ENCODE measurements at regions not wholly inside any gene's neighbourhood (a gene's known extent, or its start where the extent isn't known, plus 50 kb on each side); places are given as distances from the start of the nearest gene placed in this dataset.

DNA sequence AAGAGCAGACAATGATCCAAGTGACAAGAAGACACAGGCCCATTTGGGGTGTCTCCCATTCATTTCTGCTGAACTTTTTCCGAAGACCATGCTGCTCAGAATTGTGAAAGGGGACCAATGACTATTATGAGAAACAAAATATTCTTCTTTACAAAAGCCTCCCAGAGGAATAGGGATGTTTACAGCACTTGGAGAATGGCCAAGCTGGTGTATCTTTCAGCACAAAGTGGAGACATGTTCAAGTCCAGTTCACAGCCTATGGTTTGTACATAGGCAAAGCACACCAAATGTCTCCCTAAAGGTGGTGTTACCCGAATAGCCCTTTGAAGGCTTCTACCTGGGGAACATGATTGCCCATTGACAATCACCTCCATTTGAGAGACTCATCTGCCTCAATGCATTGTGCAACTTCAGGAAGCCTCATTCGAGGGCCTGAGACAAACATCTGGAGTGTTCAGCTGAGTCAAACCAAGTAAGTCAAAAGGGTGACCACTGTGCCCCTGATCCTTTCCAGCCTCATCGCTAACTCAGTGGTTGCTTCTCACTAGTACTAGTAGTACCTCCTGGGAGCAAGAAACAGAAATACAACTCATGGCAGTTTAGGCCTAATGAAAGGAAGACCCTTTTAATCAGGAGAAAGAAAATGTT lies 451.0 kb upstream of the MARCKS start:
- POLR2A ChIA-PET = no interaction called here
- H3K4me3 Mint-ChIP-seq = no peak overlapping the region
- CTCF ChIA-PET = no interaction called here
- ATAC-seq (ENCODE audit: low read depth) = no peak
- intact Hi-C loops (cut with micrococcal nuclease) = no loop called here
- H3K4me1 Mint-ChIP-seq = peaks cover 6% of the 10 kb centered on the region
- DNase-seq = no peak
- no peaks in the 10 kb centered on the region for H3K36me3 Mint-ChIP-seq (ENCODE audit: low read depth)
- TF ChIP-seq, protein P1, sequence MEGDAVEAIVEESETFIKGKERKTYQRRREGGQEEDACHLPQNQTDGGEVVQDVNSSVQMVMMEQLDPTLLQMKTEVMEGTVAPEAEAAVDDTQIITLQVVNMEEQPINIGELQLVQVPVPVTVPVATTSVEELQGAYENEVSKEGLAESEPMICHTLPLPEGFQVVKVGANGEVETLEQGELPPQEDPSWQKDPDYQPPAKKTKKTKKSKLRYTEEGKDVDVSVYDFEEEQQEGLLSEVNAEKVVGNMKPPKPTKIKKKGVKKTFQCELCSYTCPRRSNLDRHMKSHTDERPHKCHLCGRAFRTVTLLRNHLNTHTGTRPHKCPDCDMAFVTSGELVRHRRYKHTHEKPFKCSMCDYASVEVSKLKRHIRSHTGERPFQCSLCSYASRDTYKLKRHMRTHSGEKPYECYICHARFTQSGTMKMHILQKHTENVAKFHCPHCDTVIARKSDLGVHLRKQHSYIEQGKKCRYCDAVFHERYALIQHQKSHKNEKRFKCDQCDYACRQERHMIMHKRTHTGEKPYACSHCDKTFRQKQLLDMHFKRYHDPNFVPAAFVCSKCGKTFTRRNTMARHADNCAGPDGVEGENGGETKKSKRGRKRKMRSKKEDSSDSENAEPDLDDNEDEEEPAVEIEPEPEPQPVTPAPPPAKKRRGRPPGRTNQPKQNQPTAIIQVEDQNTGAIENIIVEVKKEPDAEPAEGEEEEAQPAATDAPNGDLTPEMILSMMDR (IDR thresholded peaks at IDR 0.05) = no peak
- H3K9me3 Mint-ChIP-seq = no peaks in the 10 kb centered on the region
- H3K27me3 Mint-ChIP-seq = no peaks in the 10 kb centered on the region
- H3K27ac Mint-ChIP-seq = no peak overlapping the region

DNA sequence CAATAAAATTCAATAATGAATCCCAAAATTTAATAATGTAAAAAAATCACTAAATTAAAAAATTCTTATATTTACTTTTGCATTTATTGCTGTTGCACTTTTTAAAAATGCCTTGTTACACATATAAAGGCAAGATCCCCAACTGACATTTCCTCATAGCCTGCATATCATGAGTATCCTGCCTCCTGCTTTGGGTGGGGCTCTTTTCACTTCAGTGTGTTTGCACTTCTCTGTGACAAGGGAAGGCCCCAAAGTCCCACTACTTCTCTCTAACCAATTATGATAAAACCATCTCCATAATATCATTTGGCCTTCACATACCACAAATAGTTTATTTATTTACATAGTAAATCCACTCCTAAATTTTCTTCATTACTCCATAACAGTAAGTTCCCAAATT lies 446.1 kb upstream of the MARCKS start:
- intact Hi-C loops (cut with micrococcal nuclease) = loop anchor here (5.0 kb wide), 1 partner anchor 446 kb away; the partner anchor contains the start of gene MARCKS
- no peaks in the 10 kb centered on the region for H3K9me3 Mint-ChIP-seq
- ATAC-seq (ENCODE audit: low read depth) (no peak), DNase-seq (no peak)
- H3K27ac Mint-ChIP-seq = no peak overlapping the region
- no peaks in the 10 kb centered on the region for H3K36me3 Mint-ChIP-seq (ENCODE audit: low read depth)
- H3K4me1 Mint-ChIP-seq = peaks cover 9% of the 10 kb centered on the region
- POLR2A ChIA-PET = no interaction called here
- TF ChIP-seq, protein P1 (IDR thresholded peaks at IDR 0.05) = no peak
- CTCF ChIA-PET = no interaction called here
- no peaks in the 10 kb centered on the region for H3K27me3 Mint-ChIP-seq
- no peak overlapping the region for H3K4me3 Mint-ChIP-seq

DNA sequence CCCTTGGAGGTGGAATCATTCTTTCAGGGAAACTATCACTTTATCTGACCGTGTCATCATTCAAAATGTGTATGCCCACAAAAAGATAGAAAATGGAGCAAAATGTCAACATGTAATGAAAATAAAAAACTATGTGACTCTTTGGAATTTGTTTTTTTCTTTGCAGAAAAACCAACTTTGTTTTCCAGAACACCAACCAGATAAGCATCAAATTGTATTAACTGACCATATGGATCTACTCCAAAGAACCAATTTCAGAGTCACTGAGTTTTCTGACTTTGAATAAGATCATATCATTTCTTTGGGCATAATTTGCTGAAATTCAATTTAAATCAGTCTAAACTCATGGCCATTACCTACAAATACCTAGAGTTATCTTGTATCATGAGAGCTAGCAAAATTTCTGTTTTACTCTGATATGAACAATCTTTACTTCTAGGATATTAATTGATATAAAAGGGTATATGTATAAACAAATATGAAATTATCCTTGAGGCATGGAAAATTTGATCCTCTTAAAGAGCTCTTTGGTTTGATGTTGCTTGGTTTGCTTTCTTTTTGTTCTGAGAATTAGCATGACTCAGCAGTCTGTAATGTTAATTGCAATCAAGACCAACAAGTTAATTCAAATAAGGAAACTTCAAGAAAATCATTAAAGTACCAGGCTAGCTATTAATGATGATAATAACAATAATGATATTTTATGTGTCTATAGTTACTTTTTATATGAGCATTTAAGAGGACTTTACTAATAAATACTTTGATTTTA lies 444.4 kb upstream of the MARCKS start:
- ChIA-PET POLR2A (interaction anchor here (1.1 kb wide), 1 partner anchor 106 kb away, joined by 3 read pairs; no protein-coding TSS in a partner anchor), CTCF (interaction anchor here (1.6 kb wide), 1 partner anchor 106 kb away, joined by 3 read pairs; no protein-coding TSS in a partner anchor)
- Mint-ChIP-seq H3K4me1 (peaks cover 9% of the 10 kb centered on the region), H3K9me3 (no peaks in the 10 kb centered on the region), H3K27ac (no peak overlapping the region), H3K27me3 (no peaks in the 10 kb centered on the region), H3K4me3 (no peak overlapping the region), H3K36me3 (ENCODE audit: low read depth) (no peaks in the 10 kb centered on the region)
- intact Hi-C loops (cut with micrococcal nuclease) = loop anchor here (5.0 kb wide), 1 partner anchor 445 kb away; the partner anchor contains the start of gene MARCKS
- ATAC-seq (ENCODE audit: low read depth) = no peak
- TF ChIP-seq, protein P1 (IDR thresholded peaks at IDR 0.05) = no peak
- DNase-seq = no peak

DNA sequence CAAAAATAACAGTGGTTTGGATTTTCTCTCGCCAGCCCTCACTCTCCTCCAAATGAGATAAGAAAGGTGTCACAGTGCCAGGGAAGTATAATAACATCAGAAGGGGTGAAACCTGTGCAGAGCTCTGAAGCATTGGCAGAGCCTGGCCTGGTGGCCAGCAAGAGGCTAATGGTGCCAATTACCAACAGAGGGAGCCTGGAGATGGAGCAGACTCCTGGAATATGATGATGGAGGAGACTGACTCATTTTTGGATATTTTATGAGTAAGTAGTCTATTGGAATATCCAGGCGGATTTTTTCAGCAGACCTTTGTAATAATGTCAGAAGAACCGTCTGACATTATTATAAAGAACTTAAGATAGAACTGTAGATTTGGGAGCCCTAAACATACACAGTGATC lies 442.6 kb upstream of the MARCKS start:
- H3K9me3 Mint-ChIP-seq = no peaks in the 10 kb centered on the region
- POLR2A ChIA-PET = no interaction called here
- ATAC-seq (ENCODE audit: low read depth) (no peak), DNase-seq (no peak)
- CTCF ChIA-PET = no interaction called here
- TF ChIP-seq, protein P1 (IDR thresholded peaks at IDR 0.05) = no peak
- peaks cover 6% of the 10 kb centered on the region for H3K4me1 Mint-ChIP-seq
- H3K27ac Mint-ChIP-seq = no peak overlapping the region
- intact Hi-C loops (cut with micrococcal nuclease) = loop anchor here (5.0 kb wide), 1 partner anchor 443 kb away; the partner anchor contains the start of gene MARCKS
- no peak overlapping the region for H3K4me3 Mint-ChIP-seq
- no peaks in the 10 kb centered on the region for H3K36me3 Mint-ChIP-seq (ENCODE audit: low read depth)
- no peaks in the 10 kb centered on the region for H3K27me3 Mint-ChIP-seq

DNA sequence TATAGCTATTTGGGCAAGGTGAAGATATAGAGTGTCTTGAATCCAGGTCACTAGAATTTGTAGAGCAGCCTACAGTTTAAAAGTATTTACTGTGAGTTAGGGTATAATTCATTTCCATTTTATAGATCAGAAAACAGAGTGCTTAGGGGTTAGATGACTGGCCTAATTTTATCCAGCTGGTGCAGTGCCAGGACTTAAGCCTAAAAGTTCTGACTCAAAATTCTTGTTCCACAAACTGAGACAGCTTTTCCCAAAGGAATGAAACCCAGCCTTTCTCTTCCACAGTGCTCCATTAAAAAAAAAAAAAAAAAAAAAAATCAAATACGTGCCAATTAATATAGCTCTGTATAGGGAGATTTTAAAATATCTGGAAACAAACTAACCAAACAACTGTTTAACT lies 441.0 kb upstream of the MARCKS start:
- ChIA-PET CTCF (interaction anchor here (0.9 kb wide), 1 partner anchor 110 kb away, joined by 3 read pairs; no protein-coding TSS in a partner anchor), POLR2A (interaction anchor here (0.7 kb wide), 1 partner anchor 550 kb away, joined by 4 read pairs; no protein-coding TSS in a partner anchor)
- DNase-seq = no peak
- ATAC-seq (ENCODE audit: low read depth) = no peak
- no peaks in the 10 kb centered on the region for H3K9me3 Mint-ChIP-seq
- H3K36me3 Mint-ChIP-seq (ENCODE audit: low read depth) = no peaks in the 10 kb centered on the region
- H3K27ac Mint-ChIP-seq = no peak overlapping the region
- TF ChIP-seq, protein P1 (IDR thresholded peaks at IDR 0.05) = no peak
- H3K27me3 Mint-ChIP-seq = no peaks in the 10 kb centered on the region
- H3K4me3 Mint-ChIP-seq = no peak overlapping the region
- H3K4me1 Mint-ChIP-seq = peaks cover 2% of the 10 kb centered on the region
- intact Hi-C loops (cut with micrococcal nuclease) = no loop called here
